Muscle of arm (tissue), 1 donor: ENCODE measurements at regions not wholly inside any gene's neighbourhood (a gene's known extent, or its start where the extent isn't known, plus 50 kb on each side); places are given as distances from the start of the nearest gene placed in this dataset.

ENCODE experiments used
- DNase-seq: peaks from one replicate; pipeline ENCODE4 v3.0.0-alpha.2; 2013

DNA sequence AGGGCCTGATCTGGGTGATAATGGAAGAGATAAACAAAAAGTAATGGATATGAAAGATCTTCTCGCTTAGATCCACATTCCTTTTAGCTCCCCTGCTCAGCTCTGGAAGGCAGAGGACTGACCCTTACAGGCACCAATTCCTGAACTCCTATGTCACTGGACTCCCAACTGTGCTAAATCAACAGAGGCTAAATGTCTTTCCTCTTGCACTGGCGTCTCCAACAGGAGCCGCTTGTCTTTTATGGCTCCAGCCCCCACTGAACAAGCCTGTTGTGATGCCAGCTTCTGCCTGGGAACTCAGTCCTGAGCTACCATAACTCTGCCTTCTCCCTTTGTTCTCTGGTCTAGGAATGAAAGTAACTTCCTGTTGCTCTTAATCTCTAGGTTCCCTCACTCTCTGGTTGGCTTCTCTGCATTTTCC lies 142.1 kb upstream of the COL11A1 start:
- no peak for DNase-seq

DNA sequence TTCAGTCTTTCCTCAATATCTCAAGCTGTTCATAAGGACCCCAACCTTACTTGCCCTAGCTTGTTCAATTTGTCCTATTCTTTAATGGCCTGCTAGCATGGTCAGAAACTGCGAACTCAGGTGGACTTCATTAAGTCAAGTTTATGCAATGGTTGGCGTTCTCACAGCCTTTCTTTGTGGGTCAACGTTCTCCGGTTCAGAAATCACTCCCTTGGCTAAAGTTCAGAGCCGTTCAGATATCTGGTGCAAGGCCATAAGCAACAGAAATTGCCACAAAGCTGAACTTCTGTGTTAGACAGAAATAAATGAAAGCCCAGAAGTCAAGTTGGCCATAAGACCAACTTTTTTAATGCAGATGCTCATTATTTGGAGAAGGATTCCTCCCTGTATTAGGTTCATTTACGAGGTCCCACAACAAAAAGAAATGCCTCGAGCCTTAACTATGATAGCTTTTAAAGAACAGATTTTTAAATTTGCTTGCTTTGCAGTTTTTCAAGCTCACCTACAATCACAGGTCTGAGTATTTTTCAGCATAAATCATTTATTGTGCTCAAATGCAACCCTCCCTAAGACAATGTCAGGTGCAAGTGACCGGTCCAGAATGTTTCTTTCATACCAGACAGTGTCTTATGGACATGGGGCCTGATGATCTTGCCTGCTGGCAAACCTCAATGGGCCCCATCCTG lies 140.2 kb upstream of the COL11A1 start:
- DNase-seq, result no peak

DNA sequence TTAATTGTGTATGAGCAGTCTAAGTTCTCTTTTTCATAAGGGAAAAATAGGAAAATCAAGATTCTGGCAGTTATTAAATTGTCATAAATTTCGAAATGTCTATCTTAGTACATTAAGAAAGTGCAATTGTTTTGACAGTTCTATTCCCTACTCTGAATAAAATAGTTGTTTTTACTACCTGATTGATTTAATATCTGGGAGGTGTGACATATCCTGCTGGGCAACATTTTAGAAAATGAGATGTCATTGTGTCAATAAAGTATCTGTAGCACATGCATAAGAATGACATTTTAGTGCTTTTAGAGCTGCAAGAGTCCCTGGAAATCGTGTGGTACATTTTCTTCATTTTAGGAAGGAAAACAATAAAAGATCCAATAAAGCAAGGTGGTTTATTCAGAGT lies 139.2 kb upstream of the COL11A1 start:
- no peak for DNase-seq

DNA sequence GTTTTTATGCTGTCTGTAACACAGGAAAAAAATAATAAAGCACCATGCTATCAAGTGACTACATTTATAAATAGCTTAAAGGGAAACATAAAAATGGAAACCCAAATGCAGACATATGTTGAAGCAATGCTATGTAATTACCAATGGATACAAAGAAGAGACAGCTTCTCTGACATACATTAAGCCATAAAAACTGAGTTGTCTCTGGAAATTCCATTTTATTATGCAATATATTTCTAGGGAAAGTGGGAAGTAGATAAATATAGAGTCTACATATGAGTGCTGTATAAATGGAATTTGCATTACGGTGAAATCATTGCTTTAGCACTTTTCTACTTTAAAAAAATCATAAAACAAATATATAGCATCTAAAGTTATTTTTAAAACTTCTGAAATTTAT lies 135.2 kb upstream of the COL11A1 start:
- peak; percentile 6 for DNase-seq

DNA sequence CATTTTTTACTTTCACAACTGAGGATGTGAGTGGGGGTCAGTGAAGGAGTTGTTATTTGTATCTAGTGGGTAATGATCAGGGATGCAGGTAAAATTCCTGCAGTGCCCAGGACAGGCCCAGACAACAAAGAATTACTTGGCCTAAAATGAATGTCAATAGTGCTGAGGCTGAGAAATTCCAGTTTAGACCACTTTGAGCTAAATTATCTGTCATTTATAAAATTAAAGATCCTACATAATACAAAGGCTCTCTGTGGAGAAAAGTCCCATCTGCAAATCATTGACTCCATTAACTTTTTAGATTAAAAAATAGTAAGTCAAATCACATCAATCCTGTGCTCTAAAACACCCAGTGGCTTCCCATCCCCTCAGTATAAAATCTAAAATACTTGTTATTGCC lies 130.7 kb upstream of the COL11A1 start:
- no peak for DNase-seq

DNA sequence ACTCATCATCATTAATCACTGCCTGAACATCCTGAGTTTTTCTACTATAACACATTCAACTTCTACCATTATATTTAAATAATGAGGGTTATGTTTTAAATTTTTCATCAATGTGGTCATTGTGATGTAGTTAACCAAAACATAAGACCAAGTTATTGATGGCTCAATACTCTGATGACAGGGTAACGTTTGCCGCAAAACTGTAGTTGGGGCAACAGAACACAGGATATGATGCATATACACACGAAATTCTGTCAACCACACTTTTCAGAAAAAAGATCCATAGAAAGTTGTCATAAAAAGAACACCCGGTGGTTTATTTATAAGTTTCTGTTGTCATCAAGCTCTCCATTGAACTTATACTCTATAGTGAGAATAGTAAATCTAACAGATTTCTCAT lies 121.7 kb upstream of the COL11A1 start:
- DNase-seq, result no peak

DNA sequence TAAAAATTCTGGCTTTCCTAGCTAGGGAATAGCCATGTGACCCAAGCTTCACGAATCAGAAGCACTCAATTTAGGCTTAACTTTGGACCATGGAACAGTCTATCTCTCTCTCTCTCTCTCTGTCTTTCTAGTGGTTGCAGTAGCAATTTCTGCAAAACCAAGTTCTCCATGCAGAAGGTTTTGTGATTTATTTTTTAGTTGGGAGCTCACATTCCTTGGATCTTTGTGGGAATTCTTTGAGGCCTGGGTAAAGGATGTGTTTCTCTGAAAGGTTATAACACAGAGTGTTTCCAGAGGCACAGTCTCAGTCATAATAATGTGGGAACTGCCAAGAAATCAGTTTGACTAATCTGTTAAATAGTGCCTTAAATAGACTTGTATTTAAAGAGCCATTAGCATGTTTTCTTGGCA lies 112.3 kb upstream of the COL11A1 start:
- no peak for DNase-seq

DNA sequence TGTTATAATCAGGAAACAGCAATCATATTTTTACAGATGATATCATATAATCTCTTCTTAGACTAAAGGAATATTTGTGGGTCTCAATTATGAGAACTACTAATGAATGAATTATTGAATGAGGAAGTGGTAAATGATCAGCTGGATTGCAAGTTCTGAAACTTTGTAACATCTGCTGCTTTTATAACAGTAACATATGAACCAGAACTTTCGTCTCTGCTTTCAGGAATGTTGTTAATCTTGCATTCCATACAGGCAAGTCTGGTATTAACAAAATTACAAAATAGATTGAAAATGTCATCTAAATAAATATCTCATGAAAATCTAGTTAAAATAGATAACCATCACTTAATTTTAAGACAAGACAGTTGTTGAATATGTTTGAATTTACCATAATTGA lies 110.5 kb upstream of the COL11A1 start:
- DNase-seq, result no peak

DNA sequence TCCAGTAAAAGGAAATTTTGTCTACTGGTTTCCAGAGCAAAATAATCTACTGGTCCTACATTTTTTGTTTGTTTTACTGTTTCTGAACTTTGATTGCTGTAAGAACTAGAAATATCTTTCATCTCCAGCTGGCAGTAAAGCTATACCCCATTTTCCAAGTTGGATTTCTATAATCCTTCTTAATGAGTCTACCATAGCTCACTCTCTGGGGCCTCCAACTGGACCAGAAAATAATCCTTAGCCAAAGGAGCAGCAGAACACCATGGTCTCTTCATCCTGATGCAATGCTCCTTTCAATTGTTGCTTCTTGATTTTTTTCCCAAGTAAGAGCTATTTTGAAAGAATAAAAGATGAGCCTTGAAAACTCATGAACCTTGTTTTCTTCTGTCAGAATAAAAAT lies 110.0 kb upstream of the COL11A1 start:
- DNase-seq, result no peak

DNA sequence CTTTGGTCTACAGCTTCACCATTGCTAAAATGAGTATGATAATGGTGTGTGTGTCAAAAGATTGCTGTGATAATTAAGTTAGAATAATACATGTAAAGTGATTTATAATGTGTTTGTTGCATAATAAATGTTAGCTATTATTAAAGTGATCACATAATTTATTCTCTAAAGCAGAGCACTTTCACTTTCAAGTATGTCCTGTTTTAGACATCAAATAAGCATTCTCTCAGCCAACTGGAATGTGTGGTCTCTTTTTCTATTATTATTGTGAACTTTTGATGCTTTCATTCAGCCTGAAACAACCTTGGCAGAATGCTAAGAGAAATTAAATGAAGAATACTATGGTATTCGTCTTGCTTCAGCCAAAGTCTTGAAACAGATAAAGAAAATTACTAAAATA lies 102.8 kb upstream of the COL11A1 start:
- DNase-seq, result no peak

DNA sequence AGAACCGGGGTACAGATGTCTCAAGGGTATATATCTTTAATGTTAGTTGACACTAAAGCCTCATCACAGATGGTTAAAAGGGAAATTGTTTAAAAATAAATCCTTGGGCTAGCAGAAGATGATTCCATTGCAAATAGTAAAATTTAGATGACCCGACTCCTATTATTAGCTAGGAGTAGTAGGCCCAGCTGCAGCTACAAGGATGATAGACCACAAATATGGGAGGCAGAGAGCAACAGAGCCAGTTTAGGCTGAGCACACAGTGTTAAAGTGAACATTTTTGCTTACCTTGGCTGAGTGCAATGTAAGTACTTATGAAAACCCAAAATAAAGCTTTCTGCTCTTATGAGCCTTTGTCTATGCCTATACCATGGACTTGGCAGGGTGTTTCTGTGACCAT lies 100.5 kb upstream of the COL11A1 start:
- DNase-seq, result no peak

DNA sequence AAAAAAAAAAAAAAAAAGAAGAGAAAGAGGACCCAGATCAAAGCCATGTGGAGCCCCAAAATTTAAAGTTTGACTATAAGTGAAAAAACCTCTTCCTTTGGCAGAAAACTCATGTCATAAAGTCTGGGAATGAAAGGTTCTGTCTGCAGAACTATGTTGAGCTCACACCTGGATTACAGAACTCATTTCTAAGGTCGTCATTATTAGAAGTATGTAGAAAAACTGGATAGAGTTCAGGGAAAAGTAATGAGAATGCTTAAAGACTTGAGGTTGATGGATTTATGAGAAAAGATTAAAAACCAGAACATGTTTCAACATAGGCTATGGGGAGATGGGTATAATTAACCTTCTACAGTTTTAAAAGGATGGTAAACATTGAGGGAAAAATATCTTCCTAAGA lies 90.7 kb upstream of the COL11A1 start:
- DNase-seq, result no peak

DNA sequence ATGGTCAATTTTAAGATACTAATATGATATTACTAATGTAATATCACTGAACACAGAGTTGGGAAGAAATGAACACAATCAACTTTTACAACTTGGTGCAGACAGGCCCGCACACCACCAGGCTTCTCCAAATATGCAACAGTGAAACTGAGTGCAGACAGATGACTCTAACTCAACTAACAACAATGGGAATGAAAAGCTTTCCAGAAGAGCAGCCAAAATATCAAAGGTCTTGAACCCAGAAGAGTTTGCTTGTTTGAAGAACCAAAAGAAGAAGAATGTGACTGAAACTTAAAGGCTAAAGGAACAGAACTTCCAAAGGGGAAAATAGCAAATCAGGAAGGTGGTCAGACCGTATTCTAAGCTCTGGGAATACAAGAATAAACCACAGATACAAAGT lies 89.8 kb upstream of the COL11A1 start:
- DNase-seq, result no peak

DNA sequence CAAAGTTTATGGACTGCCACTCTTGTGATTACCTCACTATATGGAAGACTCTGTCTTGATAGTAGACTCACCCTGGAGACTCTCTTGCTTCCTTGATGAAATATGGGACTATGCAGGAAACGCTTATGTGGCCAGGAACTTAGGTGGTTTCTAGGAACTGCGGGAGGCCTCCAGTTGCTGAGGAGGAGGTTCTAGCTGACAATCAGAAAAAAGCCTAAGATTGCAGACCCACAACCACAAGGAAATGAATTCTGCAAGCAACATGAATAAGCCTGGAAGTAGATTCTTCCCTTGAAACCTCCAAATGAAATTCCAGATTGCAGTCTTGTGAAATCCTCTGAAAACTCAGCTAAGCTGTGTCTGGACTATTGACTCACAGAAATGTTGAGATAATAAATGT lies 88.9 kb upstream of the COL11A1 start:
- DNase-seq, result no peak

DNA sequence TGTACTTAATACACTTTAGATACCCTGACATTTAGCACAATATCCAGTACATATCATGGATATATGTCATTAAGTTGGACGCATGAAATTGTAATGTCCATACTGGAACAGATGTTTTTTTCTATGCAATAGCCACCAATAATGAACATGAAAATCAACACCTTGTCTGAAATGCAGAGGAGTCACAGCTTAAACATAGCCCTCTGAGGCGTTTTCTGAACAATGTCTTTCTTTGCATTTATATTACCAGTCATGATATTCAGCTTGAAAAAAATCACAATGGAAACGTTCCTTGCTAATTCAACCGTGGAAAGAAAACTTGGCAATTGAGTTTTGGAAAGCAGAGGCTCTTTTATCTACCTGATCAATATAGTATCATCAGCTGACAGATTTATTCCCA lies 86.7 kb upstream of the COL11A1 start:
- no peak for DNase-seq

DNA sequence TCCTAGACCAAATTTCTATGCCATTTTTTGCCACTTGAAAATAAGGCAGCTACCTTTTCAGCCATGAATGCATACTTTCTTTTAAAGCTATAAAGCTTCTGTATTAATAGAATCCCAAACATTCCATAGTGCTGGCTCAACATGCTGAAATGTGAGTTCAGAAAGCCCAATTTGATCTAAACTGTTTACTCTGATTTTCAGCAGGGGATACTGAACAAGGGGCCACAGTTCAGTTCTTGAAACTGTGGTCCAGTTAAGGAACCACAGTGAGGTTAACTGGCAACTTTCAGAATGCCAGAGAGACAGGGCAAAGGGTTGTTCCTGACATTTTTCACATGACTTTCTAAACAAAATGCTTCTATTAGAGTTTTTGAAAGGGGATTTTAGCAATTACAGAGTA lies 85.7 kb upstream of the COL11A1 start:
- no peak for DNase-seq

DNA sequence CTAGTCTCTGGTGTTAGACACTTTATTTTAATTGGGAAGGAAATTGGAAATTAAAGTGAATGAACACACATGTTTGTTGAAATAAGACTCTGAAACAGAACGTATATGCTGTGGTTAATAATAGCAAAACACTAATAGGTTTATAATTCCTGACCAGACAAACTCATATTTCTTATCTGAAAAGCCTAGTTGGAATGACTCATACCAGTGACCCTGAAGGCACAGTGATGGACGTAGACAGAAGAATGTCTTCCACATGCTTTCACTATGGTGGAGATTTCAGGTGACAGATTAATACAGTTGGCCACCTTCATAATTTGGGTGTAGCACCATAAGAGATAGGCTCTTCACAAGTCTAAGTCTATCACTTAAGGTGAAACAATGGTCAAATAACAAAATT lies 83.0 kb upstream of the COL11A1 start:
- DNase-seq, result no peak

DNA sequence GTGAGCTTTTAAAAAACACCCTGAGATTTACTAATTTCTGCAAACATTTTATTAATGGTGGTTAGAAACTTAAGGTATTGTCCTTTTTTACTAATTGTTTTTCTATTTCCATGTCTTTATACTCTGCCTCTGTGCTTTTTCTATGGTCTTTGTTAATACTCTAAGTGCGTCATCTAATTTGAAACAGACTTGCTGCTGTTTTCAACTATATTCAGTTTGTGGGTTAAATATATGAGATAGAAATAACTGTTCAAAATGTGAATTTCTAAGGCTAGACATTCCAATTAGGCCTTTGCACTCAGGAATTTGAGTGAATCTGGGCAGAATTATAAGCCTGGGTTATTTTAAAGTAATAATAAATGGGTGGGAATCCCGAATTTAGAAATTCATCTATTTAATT lies 82.4 kb upstream of the COL11A1 start:
- no peak for DNase-seq

DNA sequence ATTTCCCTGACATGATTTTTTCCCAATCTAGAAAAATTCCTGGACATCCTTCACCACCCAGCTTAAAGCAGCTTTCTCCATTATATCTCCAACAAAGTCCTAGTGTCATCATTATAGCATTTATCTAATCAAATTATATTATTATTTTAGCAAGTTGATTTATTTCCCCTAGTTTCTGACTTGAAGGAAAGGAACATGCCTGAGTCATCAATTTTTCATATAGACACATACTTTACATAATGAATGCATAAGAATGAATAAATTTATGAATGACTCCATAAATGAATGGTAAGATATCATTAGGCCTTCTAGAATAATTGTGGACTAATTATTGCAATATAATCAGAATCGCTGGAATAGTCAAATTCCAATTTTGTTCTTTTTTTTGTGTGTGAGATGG lies 79.4 kb upstream of the COL11A1 start:
- no peak for DNase-seq

DNA sequence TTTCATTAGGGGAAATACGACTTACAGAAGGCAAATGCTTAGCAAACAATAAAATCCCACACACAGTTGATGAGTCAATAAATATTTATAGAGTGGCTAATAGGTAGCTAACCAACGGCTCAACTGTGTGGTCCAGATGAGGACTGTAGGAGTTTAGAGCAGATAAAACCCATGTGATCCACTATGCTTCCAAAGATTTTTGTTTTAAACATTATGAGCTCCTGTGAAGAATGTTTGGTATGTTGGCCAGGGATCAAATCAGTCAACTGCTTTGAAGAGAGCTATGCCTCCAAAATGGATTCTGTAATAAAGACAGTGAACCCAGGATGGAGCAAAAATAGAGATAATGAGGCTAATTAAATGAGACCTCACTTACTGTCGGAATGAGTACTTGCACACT lies 72.3 kb upstream of the COL11A1 start:
- DNase-seq, result no peak

DNA sequence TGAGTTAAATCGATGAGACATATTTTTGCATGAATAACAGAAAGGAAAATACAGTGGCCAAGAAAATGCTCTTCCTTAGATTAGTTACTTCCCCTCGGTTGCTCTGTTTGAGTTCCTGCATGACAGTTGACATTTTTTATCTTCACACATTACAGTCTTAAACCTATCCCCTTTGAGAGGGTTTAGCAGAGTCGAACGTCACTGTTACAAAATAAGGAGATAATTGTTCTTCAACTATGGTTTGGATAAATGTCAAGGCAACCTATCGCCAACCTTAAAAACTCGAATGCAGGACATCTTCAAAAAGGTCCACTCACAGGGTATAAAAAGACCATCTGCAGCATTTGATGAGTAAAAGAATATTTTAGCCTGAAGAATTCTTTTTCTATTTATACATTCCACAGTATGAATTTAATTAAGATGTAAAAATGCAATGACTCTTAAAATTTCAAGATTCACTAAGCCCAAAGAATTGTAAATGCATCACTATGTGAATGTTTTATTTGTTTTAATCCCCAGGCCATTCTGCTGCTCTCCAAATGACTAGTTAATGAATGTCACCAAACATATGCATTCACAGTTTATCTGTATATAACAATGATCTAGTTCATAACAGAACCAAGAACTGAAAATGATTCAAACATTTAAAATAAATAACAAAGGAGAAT lies 68.9 kb upstream of the COL11A1 start:
- DNase-seq, result no peak

DNA sequence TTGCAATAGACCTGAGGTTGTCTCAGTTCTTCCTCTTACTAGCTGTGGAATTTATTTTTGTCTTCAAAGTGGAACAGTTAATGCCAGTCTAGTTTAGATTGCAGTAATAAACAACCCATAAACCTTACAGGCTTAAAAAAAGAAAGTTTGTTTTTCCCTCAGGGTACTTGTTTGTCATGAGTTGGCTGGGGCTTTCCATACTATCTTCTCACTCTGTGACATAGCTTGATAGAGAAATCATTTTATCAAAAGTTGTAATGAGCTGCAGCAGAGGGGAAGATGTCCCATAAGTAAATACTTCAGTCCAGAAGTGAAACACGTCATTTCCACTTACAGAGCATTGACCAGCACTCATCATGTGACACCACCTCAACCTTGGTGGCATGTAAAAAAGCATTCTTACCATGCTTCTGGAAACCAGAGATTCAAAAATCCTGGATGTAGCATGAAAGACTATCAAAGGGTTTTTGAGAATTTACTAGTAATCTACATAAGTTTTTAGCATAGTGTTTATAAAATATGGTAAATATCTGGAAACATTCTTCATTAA lies 62.8 kb upstream of the COL11A1 start:
- DNase-seq, result no peak

DNA sequence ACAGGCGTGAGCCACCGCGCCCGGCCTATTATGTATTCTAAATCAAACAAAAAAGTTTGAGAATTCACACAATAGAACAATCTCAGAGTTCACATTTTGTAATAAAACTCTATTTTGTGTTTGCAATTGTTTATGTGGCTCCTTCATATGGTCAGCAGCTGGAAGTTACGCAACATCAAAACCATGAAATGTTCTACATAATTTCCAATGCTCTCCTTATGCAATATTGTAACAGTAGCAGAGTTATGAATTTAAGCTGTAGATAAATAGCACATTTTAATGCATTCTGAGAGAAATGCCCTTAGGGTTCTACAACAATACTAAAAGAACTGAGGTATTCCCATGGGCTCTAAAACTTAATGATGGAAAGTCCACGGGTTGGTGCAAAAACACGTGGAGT lies 62.3 kb upstream of the COL11A1 start:
- DNase-seq, result no peak

DNA sequence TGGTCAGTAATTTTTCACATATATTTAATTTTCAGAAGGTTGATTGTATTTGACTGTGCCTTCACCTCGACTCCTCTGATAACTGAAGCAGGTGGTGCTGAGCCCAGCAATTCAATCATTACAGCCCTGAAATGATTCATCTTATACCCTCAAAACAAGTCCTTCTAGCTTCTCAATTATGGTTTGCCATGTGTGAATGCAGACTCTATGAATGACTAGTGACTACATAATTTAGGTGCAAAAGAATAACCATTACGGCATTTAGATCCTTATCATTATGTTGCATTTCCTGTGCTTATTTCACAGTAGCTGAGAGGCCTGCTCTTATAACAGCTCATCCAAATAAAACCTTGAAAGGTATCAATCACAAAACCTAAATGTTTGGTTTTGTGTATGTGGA lies 54.0 kb upstream of the COL11A1 start:
- no peak for DNase-seq
